Right atrium auricular region (tissue), 2 donors: ENCODE measurements at regions not wholly inside any gene's neighbourhood (a gene's known extent, or its start where the extent isn't known, plus 50 kb on each side); places are given as distances from the start of the nearest gene placed in this dataset.

Source experiments
- DNase-seq: peaks from one replicate; pipeline ENCODE4 v3.0.0-alpha.2; 2019; ENCODE audit warnings: low spot score
- H3K27ac ChIP-seq, 2 donors: fragments of 200-600 bp; sonication (generic); 1 replicate in 1 of 2; 2 replicates in 1 of 2; pipeline ENCODE4 v1.5.1; 2016 to 2019
- H3K27me3 ChIP-seq, 2 donors: fragments of 200-600 bp; sonication (generic); one replicate each; pipeline versions ENCODE4 v1.5.1 to v1.6.0; 2017 to 2019
- H3K36me3 ChIP-seq: fragments of 200-600 bp; sonication (generic); one replicate; pipeline ENCODE4 v1.5.1; 2016
- H3K4me1 ChIP-seq, 2 donors: fragments of 200-600 bp; sonication (generic); one replicate each; pipeline versions ENCODE4 v1.5.1 to v1.6.0; 2017 to 2019
- H3K4me3 ChIP-seq, 2 donors: fragments of 200-600 bp; sonication (generic); 1 replicate in 1 of 2; 2 replicates in 1 of 2; pipeline ENCODE4 v1.5.1; 2017 to 2019; ENCODE audit warnings: mild to moderate bottlenecking in 1 of 2, moderate library complexity in 1 of 2
- H3K9me3 ChIP-seq, 2 donors: fragments of 200-600 bp; sonication (generic); one replicate each; pipeline ENCODE4 v1.5.1; 2019
- TF ChIP-seq, protein P1 (sequence below), 2 donors: fragments of 200-600 bp; sonication (generic); IDR thresholded peaks; one replicate each; pipeline ENCODE4 v1.5.1; 2019; ENCODE audit warnings: antibody characterized with exemption in 2 of 2

DNA sequence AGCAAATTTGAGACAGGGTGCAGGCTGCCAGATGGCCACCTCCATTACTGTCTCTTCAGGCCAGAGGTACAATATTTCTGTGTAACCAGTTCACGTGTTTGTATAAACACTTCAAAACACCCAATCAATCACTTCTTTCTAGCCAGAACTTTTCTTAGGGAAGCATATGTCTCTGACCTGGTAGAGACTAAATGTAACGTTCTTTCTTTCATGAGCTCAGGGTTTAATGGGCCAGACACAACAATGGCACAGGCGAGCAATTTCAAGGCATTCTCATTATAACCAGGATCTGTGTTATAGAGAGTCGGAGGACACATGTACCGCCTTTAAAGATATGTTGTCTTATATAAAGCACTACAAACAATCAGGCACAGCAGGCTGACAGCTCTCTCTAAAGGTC is 1846.4 kb upstream of the PIK3C3 start:
- no peaks in the 10 kb centered on the region for H3K9me3 ChIP-seq
- H3K4me1 ChIP-seq, result no peaks in the 10 kb centered on the region
- H3K27ac ChIP-seq, result no peak overlapping the region
- H3K4me3 ChIP-seq, result no peak overlapping the region
- H3K27me3 ChIP-seq, result no peaks in the 10 kb centered on the region
- no peak for DNase-seq
- no peaks in the 10 kb centered on the region for H3K36me3 ChIP-seq
- TF ChIP-seq, protein P1, sequence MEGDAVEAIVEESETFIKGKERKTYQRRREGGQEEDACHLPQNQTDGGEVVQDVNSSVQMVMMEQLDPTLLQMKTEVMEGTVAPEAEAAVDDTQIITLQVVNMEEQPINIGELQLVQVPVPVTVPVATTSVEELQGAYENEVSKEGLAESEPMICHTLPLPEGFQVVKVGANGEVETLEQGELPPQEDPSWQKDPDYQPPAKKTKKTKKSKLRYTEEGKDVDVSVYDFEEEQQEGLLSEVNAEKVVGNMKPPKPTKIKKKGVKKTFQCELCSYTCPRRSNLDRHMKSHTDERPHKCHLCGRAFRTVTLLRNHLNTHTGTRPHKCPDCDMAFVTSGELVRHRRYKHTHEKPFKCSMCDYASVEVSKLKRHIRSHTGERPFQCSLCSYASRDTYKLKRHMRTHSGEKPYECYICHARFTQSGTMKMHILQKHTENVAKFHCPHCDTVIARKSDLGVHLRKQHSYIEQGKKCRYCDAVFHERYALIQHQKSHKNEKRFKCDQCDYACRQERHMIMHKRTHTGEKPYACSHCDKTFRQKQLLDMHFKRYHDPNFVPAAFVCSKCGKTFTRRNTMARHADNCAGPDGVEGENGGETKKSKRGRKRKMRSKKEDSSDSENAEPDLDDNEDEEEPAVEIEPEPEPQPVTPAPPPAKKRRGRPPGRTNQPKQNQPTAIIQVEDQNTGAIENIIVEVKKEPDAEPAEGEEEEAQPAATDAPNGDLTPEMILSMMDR (IDR thresholded peaks at IDR 0.05), result no peak

DNA sequence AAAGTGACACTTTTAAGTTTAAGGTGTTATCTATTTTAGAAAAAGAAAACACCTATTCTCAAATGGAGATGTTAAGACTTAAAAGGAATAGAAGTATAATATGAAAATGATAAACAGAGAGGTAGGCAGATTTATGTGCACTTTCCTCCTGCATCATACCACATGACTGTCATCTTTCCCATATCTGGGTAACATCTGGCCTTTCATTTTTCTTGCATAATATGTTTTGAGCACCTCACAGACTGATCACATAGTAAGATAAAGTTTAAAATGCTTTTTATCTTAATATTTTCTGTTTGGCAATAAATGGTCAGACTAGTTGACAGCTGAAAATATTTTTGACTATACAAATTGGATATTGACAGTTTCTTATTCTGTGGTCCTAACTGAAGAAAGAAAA is 1852.1 kb upstream of the PIK3C3 start:
- no peak overlapping the region for H3K4me3 ChIP-seq
- DNase-seq, result no peak
- H3K4me1 ChIP-seq, result no peaks in the 10 kb centered on the region
- H3K36me3 ChIP-seq, result no peaks in the 10 kb centered on the region
- no peaks in the 10 kb centered on the region for H3K27me3 ChIP-seq
- no peak overlapping the region for H3K27ac ChIP-seq
- H3K9me3 ChIP-seq, result no peaks in the 10 kb centered on the region
- TF ChIP-seq, protein P1 (IDR thresholded peaks at IDR 0.05), result no peak

DNA sequence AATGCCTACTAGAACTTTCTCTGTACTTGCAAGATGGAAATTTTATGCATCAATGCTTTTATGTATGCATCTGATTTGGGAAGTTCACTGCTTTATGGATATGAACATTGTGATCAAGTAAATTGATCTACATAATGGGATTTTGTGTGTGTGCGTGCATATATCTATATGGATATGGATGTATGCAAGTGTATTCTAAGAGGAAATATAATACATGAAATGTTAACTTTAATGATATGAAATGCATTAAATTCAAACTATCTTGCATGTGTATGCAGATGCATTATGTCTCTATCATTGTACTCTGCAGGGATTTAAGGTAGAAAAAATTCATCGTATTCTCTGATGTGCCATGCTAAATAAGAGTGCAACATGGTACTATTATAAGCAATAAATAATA is 1855.4 kb upstream of the PIK3C3 start:
- TF ChIP-seq, protein P1 (IDR thresholded peaks at IDR 0.05), result no peak
- no peaks in the 10 kb centered on the region for H3K27me3 ChIP-seq
- no peaks in the 10 kb centered on the region for H3K9me3 ChIP-seq
- H3K4me1 ChIP-seq, result no peaks in the 10 kb centered on the region
- no peak overlapping the region for H3K4me3 ChIP-seq
- no peak overlapping the region for H3K27ac ChIP-seq
- no peak for DNase-seq
- no peaks in the 10 kb centered on the region for H3K36me3 ChIP-seq

DNA sequence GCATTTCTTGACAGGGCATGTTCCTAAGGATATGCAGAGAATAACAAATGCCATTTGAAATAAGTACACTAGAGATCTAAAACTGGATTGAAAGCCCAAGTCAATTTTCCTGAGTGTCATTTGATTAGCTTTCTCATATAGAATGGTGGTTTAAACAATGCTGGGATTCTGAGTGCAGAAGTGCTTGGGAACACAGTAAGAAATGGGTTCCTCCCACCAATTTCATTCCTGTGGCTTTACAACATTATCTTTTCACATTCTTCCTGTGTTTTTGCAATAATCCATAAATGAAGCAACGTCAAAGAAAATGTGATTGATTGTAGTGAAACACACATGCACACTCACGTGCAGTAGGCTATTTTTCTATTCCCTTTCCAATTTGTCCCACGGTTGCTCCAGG is 1858.4 kb upstream of the PIK3C3 start:
- TF ChIP-seq, protein P1 (IDR thresholded peaks at IDR 0.05), result no peak
- H3K4me1 ChIP-seq, result no peaks in the 10 kb centered on the region

DNA sequence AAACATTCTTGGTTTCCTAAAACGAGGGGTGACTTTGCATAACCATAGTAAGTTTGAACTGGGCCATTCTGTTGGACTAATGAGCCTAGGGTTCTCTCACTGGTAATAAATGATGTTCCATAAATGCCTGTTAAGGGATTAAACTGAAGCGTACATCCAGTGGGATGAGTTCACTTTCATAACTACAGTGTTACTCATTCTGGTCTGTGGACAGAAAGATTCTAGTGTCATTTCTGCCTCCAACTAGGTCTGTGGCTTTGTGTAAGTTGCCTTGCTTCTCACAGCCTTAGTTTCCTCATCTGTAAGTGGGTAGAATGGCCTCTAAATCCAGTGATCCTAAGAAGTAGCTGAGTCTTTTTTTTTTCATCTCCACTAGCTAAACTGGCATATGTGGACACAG is 1860.6 kb upstream of the PIK3C3 start:
- Histone ChIP-seq H3K4me1 (no peaks in the 10 kb centered on the region), H3K36me3 (no peaks in the 10 kb centered on the region)
- DNase-seq, result no peak

More for the DNA sequence above, 1858.4 kb upstream of the PIK3C3 start:
- no peaks in the 10 kb centered on the region for H3K36me3 ChIP-seq
- DNase-seq, result no peak
- no peaks in the 10 kb centered on the region for H3K9me3 ChIP-seq
- H3K4me3 ChIP-seq, result no peak overlapping the region
- no peaks in the 10 kb centered on the region for H3K27me3 ChIP-seq
- H3K27ac ChIP-seq, result no peak overlapping the region

DNA sequence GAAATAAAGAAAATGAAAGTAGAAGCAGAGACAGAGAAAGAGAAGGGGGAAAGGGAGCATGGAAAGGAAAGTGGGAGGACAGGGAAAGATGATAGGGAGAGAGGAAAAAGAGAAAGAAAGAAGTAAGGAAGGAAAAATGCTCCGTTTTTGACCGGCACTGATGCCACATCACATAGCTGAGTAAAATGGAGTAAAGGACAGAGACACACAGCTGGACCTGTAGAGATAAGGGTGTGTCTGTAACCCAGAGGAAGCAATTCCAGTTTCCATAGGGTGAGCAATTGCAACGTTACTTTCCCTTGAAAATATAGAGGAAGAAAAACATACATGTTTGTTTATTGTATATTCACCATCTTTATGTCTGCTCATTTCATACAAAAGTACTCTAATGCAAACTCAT is 1866.9 kb upstream of the PIK3C3 start:
- no peak for DNase-seq
- Histone ChIP-seq H3K27ac (no peak overlapping the region), H3K36me3 (no peaks in the 10 kb centered on the region), H3K4me3 (peak overlapping the region; percentile 15 to 21), H3K9me3 (no peaks in the 10 kb centered on the region), H3K4me1 (no peaks in the 10 kb centered on the region), H3K27me3 (no peaks in the 10 kb centered on the region)
- TF ChIP-seq, protein P1 (IDR thresholded peaks at IDR 0.05), result no peak

More for the DNA sequence above, 1860.6 kb upstream of the PIK3C3 start:
- TF ChIP-seq, protein P1 (IDR thresholded peaks at IDR 0.05), result no peak
- no peak overlapping the region for H3K27ac ChIP-seq
- no peaks in the 10 kb centered on the region for H3K27me3 ChIP-seq
- H3K9me3 ChIP-seq, result no peaks in the 10 kb centered on the region
- H3K4me3 ChIP-seq, result no peak overlapping the region
